ENCODE measurements at regions not wholly inside any gene's neighbourhood (a gene's known extent, or its start where the extent isn't known, plus 50 kb on each side); places are given as distances from the start of the nearest gene placed in this dataset.

DNA sequence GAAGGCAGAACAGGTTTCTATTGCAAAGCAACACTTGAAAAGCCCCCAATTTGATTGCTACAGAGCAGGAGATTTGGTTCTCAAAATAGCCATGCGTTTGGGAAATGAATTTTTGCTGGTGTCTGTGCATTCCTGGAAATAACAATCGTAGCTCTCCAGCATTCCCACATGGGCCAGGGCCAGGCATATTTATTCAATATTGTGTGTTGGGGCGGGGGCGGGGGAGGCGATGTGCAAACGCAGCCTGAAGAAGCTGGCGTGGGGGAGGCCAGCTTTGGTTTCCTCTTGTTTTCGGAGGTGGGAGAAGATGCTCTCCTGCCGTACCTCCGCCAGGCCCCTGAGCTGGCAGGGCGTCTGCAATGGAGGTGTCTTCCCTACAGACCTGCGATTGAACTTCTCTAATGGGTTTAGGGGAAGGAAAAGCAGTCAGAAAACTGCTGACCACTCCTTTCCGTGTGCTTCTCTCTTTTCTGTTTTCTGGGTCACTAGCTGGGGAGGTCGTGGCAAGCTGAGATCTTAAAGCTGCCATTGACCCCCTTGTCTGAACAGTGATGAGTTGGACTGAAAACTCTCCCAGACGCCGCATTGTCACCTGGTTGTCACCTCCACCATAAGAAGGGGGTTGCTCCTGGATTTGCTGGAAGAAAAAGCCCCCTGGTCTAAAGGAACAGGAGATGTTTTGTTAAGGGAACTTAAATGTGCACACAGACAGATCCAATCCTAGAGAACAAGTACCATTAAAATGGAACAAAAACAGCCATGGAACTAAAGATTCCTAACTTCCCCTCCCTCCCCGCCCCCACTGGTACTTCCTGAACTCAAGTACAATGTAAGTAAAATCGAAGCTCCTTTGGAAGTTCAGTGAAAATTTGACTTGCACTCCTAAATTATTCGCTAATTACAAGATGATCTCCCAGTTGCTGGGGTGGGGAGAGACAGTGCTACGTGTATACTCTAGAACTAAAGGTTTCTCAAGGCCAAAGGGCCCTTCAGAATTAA is 56.4 kb upstream of the HABP2 start:
- TF ChIP-seq, protein P1, sequence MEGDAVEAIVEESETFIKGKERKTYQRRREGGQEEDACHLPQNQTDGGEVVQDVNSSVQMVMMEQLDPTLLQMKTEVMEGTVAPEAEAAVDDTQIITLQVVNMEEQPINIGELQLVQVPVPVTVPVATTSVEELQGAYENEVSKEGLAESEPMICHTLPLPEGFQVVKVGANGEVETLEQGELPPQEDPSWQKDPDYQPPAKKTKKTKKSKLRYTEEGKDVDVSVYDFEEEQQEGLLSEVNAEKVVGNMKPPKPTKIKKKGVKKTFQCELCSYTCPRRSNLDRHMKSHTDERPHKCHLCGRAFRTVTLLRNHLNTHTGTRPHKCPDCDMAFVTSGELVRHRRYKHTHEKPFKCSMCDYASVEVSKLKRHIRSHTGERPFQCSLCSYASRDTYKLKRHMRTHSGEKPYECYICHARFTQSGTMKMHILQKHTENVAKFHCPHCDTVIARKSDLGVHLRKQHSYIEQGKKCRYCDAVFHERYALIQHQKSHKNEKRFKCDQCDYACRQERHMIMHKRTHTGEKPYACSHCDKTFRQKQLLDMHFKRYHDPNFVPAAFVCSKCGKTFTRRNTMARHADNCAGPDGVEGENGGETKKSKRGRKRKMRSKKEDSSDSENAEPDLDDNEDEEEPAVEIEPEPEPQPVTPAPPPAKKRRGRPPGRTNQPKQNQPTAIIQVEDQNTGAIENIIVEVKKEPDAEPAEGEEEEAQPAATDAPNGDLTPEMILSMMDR (IDR thresholded peaks at IDR 0.05): no peak
- no peak for TF ChIP-seq POLR2A (IDR thresholded peaks at IDR 0.05)

Data from tibial nerve (tissue), 3 donors.